GM19035 (cell line): ENCODE measurements at regions not wholly inside any gene's neighbourhood (a gene's known extent, or its start where the extent isn't known, plus 50 kb on each side); places are given as distances from the start of the nearest gene placed in this dataset.

Experiments used
- ATAC-seq: cut with Tn5 transposase; IDR thresholded peaks from one replicate; pipeline ENCODE4 v1.9.1; 2021; ENCODE audit not compliant: unreplicated experiment

- no peak for ATAC-seq
These were observed 86.0 kb downstream of the MID1IP1 start for GRCh38 chrX:38887222-38887621.

DNA sequence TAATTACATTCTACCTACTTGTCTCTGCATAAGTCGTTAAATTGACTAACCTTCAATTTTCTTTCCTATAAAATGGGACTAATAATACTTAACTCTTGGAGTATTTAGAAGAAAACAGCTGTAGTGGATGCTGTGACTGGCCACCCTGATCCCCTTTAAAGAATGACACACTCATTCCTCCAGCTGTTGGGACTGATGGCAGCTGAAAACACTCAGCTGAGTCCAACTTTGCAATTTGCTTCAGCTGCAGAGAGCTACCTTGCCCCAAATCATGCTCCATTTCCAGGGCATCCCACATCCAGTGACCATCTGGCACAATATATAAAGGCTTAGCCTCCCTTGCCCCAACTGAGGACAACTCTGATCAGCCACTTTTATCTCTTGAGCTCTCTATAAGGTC lies 89.1 kb downstream of the MID1IP1 start:
- ATAC-seq: no peak

DNA sequence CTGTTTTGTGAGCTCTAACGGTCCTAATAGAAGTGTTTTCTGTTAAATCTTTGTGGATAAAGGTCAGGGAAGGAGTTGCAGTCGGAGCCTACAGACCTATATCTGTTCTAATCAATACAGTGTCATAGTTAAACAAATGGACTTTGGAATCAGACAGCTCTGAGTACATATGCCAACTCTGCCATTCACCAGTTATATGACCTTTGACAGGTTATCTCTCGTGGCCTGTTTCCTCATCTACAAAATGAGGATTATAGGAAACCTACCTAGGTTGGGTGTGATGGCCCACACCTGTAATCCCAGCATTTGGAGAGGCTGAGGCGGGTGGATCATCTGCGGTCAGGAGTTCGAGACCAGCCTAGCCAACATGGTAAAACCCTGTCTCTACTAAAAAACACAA lies 89.7 kb downstream of the MID1IP1 start:
- no peak for ATAC-seq

DNA sequence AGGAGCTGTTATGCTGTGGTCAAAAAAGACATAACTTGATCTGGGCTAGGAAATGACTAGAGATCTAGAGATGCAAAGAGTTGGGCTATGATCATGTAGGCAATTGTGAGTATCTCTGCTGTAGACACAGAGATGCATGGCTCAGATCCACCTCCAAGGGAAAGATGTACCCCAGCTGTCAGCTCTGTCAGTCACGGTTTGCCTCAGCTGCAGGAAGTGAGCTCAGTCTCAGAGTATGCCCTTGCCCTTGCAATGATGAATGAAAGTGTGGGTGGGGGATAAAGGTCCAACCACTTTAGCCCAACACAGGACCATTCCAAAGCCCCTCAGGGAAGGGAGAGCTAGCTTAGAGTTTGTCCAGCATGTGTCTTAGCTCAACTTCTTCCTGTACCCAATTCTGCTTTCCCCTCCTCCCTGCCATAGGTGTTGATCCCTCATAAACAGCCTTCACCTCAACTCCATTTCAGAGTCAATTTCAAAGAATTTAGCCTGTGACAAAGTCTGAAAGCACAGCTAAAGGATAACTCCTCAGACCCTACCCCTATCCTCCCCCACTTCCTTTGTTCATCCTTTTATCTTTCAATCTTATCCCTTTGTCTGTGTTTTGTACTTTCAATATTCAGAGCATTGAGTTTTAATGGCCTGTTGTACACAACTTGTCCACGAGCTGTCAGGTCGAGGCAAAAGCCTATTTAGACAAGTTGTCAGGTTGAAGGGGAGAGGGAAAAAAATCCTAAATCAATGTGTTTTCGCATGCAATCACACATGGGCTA lies 90.6 kb downstream of the MID1IP1 start:
- ATAC-seq: no peak

- ATAC-seq: no peak
These were observed 92.2 kb downstream of the MID1IP1 start for GRCh38 chrX:38893441-38893840.

DNA sequence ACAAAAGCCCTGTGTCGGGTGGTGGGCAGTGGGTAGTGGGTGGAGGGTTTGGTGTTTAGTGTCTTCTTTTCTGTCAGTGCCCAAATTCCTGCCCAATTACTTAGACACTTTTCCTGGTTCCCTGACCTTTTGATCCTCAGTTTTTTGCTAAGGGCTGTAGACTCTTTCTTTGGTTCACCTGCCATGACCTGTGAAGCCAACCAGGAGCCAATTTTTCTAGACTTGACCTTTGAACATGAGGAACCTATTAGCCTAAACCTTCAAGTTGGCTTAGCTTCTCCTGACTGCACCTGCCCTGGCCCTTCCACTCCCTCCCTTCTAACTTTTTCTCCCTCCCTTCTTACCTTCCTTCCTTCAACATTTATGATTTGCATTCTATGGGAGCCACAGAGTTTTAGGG lies 94.5 kb downstream of the MID1IP1 start:
- no peak for ATAC-seq

DNA sequence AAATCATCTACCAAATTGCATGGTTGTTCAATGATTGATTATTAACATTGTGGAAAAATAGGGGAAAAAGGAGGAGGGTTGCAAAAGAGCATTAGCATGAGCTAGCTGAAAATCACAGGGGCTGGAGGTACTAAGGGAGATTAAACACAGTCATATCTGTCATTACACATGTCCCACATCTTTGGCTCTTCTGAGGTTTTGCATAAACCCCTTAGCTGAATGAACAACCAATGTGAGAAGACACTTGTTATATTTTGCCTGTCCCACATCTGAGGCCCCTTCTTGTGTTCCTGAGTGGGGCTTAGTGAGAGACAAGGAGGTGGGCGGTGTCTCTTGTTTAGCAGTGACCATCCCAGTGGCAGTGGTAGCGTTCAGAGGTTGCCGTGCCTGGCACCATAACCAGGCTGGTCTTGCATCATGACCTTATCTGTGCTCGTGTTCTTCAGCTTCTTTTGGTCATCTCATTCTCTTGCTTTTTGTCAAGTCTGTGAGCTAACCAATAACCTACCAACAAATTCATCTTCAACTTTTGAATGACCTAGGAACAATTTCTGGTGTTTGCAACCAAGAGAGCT lies 95.6 kb downstream of the MID1IP1 start:
- no peak for ATAC-seq

- no peak for ATAC-seq
These were observed 97.0 kb downstream of the MID1IP1 start for GRCh38 chrX:38898261-38898660.

DNA sequence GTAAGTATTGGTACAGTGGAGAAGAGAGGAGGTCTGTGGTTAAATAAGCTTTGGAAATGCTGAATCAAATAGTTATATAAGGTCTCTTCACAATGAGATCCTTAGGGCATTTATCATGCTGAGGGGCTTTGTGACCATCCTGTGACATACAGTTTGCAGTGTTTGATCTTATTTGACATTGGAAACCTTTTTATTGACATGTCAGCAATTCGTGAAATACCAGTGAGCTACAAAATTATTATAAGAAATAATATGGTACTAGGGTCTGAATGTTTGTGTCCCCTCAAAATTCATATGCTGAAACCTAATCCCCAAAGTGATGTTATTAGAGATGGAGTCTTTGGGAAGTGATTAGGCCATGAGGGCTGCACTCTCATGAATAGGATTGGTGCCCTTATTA lies 98.4 kb downstream of the MID1IP1 start:
- no peak for ATAC-seq

GRCh38 chrX:38900719-38901118 lies 99.5 kb downstream of the MID1IP1 start:
- no peak for ATAC-seq

DNA sequence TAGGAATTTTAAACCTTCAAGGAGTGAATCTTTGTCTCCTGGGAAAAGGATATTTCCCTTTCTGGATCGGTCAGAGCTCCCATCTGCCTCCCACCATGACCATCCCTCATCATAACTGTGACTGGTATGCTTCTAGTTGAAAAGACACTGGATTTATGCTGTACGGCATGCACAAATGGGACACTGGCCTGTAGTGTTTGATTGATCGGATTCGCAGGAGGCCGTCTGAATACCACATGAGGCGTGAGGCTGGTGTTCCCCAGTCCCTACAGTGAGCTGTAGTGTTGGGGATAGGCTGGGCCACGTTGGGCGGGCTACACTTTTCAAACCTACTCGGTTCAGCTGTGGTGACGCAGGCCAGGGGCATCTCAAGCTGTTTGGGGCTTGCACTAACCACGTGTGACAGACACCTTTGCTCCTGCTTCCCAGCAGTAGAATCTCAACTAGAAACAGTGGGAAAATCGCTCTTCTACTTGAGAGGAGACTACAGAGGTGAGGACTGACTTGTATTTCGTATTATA lies 101.8 kb downstream of the MID1IP1 start:
- no peak for ATAC-seq

- no peak for ATAC-seq
These were observed 115.5 kb downstream of the MID1IP1 start for GRCh38 chrX:38916801-38917200.

- ATAC-seq: no peak
These were observed 116.7 kb downstream of the MID1IP1 start for GRCh38 chrX:38917954-38918353.

- no peak for ATAC-seq
These were observed 117.9 kb downstream of the MID1IP1 start for GRCh38 chrX:38919202-38919601.

GRCh38 chrX:38919853-38920528 lies 118.7 kb downstream of the MID1IP1 start:
- no peak for ATAC-seq

- peak; percentile 64 for ATAC-seq
These were observed 122.3 kb downstream of the MID1IP1 start for GRCh38 chrX:38923451-38923969.

GRCh38 chrX:38927592-38927991 lies 126.3 kb downstream of the MID1IP1 start:
- ATAC-seq: no peak

GRCh38 chrX:38929966-38930421 lies 128.7 kb downstream of the MID1IP1 start:
- ATAC-seq: no peak

GRCh38 chrX:38930474-38930873 lies 129.2 kb downstream of the MID1IP1 start:
- ATAC-seq: no peak

DNA sequence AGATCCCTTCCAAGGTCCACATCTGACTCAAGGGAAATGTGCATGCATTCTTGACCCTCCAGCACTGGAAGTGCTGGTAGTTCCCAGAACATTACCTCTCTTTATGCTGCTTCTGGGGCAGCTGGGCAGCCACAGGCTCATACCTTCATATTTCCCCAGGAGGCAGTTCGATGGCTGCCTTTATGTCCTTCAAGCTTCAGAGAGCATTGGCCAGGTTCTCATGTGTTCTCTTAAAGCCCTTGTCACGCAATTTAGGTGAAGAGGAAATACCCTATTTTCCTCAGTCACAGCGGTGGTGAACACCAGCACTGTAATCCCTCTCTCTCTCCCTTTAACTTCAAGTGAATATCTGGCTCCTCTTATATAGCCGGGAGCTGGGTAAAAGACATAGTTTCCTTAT lies 134.3 kb downstream of the MID1IP1 start:
- ATAC-seq: no peak

GRCh38 chrX:38937400-38937799 lies 136.1 kb downstream of the MID1IP1 start:
- ATAC-seq: no peak

GRCh38 chrX:38937926-38938325 lies 136.7 kb downstream of the MID1IP1 start:
- no peak for ATAC-seq
